ENCODE measurements at regions not wholly inside any gene's neighbourhood (a gene's known extent, or its start where the extent isn't known, plus 50 kb on each side); places are given as distances from the start of the nearest gene placed in this dataset.
"Not testable (repeated sequence)": the region's sequence is repeated elsewhere in the genome, so short reads cannot be mapped to it uniquely, and the experiment has no call there.

DNA sequence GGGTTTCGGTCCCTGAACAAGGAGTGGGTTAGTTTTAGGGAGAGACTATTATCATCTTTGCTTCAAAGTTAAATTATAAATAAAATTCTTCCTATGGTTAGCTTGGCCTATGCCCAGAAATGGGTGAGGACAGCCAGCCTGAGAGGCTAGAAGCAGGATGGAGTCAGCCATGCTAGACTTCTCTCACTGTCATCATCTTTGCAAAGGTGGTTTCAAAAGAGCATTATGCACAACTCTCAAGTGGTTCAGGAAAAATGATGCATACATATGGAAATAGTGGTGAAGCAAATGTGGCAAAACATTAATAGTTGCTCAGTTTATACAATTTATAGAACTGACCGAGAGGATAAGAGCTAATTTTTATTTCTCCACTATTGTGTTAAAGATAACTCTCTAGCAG lies 124.3 kb upstream of the FOXN2 start:
- no peak for DNase-seq (ENCODE audit: low read depth)

DNA sequence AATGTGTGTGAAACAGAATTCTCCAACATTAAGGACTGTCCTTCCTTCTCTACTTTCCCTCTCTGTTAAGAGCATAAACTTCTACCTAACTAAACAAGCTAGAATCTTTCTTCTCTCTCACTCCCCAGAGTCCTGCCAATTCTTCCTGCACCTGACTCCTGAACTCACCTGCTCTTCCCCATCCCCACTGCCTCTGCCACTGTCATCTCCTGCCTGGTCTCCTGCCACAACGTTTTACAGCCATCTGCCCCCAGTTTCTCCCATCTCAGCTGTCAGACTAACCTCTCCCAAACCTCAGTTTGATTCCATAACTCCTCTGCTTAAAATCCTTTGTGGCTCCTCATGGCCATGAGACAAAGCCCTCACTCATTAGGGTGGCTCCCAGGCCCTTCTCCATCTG lies 119.8 kb upstream of the FOXN2 start:
- DNase-seq (ENCODE audit: low read depth) = no peak

DNA sequence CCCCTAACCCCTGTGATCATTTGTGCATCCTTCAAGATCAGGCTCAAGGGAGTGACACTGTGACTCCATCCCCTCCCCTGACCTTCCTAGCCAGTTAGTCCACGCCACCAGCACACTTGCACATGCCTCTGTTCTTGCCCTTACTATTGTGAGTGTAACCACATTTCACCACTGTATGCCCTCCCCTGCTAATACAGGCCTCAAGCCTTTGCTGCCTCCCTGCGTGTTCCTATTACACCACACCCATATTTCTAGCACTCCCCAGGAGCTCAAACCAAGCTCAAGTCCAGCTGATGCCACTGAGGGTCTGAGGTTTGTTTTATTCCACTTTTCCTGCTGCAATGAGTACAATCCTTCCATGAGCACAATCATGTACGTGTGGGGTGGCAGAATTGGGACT lies 119.3 kb upstream of the FOXN2 start:
- DNase-seq (ENCODE audit: low read depth) = no peak

DNA sequence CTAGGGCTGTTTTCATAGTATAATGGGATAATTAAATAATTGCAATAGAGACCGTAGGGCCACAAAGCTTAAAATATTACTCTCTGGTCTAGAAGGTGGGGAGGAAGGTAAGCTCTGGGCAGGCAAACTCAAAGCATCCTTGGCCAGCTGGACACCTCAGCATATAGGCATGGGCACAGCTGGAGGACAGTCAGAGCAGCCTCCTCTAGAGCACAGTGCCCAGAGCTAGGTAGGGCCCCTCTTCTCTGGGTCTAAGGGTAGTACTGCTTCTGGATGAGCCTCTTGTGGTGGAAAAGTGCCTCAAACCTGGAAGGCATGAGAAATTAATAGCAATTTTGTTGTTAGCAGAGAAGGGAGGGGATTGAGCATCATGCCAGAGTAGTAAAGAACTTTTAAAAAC lies 116.9 kb upstream of the FOXN2 start:
- no peak for DNase-seq (ENCODE audit: low read depth)

DNA sequence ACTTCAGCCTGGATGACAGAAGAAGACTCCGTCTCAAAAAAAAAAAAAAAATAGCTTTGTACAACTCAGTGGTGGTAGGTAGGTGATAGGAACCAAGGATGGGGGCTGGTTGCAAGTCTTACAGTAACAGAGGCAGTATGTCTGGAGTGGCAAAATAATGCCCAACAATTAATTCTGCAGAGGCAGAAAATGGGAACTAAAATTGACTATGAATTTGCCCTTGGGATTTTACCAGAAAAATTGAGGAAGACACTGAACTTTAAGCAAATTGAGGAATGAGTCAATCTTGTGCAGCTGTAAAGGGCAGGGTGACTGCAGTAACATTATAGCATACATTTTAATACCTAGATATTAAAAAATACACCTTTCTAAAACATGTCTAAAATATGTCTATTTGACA lies 116.1 kb upstream of the FOXN2 start:
- DNase-seq (ENCODE audit: low read depth) = no peak

DNA sequence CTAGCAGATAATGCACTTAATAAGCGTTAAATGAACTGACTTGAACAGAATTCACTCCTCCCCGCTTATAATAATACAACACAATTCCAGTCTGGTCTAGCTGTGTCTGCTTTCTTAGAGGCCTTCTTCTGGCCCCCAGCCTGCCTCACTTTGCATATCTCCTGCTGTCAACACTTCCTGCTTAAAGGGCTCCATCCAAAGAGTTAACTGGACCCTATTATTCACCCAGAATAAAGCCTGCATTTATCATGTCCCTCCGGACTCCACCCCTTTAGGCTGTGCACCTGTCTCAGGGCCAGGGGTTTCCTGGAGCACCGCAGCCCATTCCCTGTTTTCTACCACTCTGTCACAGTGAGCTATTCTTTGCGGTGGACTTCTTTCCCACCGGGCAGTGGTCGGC lies 115.4 kb upstream of the FOXN2 start:
- no peak for DNase-seq (ENCODE audit: low read depth)

DNA sequence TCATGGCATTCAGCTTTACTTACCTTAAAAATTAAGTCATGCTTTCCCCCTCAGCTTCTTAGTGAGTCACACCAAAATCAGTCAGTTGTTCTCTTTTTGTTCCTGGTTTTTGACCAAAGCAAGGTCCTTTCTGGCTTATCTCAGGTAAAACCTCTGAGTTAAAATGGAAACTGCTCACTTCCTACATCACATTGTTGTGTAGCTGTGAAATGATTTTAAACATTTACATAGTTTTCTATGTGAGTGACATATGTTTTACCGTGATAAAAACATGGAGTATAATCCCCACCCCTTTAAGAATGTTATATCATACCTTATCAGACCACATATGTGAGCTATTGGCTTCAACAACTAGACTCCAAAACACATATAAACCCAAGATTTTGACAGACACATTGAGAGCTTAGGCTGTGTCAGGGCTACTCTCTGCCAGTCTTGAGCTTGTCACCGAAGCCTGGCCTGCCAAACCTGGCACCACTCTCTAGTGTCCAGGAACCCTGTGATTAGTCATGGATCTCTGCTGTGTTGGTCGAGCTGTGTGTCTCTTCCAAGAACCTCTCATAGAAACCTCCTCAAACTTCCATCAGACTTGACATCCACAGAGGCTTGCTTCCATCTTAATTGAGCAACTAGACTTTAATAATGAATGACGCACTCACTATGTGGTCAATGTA lies 113.7 kb upstream of the FOXN2 start:
- DNase-seq (ENCODE audit: low read depth) = no peak

DNA sequence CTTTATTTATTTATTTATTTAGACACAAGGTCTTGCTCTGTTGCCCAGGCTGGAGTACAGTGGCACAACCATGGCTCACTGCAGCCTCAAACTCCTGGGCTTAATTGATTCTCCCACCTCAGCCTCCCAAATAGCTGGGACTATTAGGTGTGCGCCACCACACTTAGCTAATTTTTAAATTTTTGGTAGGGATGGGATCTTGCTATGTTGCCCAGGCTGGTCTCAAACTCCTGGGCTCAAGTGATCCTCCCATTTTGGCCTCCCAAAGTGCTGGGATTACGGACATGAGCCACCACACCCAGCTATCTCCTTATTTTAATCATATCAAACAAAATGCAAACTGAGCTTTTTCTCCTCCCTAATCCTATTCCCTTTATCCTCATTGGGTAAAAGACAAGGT lies 113.0 kb upstream of the FOXN2 start:
- DNase-seq (ENCODE audit: low read depth) = not testable (repeated sequence)

DNA sequence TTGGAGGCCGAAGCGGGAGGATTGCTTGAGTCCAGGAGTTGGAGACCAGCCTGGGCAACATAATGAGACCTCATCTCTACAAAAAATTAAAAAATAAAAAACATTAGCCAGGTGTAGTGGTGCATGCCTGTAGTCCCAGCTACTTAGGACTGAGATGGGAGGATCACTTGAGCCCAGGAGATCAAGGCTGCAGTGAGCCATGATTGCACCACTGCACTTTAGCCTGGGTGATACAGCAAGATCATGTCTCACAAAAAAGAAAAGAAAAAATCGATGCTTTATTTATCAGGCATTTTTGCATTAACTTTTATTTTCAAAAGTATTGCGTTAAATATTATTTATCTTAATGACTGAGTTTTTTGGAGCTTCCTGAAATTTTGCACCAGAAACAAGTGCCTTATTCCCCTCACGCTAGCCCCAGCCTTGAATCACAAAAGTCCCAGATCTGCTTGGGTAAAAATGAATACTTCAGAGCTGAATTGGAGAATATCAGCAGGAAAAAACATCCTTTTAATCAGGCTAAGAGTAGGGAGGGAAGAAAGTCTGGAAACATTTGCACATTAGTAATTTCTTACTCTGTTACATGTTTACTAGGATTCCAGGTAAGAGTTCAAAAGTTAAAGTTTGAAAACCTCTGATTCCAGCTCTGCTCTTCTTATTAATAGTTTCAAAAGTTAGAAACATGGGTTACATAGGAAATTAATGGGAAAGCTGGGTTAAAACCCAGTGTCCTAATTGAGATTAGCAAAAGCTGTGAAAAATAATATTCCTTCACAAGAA lies 111.4 kb upstream of the FOXN2 start:
- DNase-seq (ENCODE audit: low read depth) = no peak

DNA sequence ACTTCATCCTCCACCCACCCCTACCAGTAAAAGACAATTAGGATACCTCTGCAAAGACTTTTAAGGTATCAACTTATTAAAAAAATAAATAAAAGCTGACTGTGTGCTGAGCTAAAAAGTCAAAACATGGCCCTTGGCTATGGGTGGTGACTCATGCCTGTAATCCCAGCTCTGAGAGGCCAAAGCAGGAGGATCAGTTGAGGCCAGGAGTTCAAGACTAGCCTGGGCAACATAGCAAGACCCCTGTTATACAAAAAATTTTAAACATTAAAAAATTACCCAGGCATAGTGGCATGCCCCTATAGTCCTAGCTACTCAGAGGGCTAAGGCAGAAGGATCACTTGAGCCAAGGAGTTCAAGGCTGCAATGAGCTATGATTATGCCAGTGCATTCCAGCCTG lies 110.8 kb upstream of the FOXN2 start:
- no peak for DNase-seq (ENCODE audit: low read depth)

DNA sequence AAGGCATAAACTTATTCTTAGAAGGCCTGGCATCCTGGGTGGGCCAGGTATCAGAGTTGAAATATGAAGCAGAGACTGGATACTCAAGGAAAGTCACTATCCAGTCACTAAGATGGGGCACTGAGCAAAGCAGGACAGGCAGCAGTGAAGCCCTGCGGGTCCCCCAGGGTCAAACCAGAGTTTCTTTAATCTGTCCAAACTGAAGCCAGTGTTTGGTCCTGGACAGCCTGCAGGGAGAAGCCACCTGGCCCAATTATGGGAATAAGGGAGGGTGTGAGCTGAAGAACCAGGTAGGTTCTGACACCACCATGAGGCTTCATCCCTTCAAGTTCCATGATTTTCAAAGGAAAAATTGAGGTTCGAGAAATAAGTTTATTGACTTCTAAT lies 109.7 kb upstream of the FOXN2 start:
- DNase-seq (ENCODE audit: low read depth) = no peak

DNA sequence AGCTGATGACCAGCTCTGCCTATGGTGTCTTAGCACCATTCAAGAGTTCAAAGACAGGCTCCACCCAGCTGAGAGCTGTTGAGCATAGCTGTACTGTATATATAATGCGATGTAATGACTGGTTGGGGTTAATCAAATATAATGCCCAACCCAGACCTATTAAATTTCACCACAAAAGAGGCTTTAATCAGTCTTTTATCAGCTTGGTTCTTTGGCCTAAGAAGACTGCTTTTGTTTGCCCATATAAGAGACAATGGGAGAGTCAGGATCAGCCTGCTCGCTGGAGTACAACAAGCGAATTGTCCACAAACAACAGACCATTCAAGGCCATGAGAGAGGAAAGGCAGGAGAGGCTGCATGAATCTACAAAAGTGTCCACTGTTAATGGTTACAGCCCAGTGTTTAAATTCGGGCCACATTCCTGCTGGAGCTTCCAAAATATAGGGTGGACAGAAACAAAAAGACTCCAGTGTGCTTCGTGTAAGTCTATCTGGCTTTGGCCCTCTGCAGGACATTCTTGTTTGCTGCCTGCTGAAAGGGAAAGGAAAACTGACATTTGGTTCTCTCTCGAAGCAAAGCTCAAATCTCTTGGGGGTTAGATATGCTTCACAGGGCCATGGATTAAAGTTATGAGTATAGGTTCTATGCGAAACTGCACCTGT lies 109.2 kb upstream of the FOXN2 start:
- peak; percentile 30 for DNase-seq (ENCODE audit: low read depth)

DNA sequence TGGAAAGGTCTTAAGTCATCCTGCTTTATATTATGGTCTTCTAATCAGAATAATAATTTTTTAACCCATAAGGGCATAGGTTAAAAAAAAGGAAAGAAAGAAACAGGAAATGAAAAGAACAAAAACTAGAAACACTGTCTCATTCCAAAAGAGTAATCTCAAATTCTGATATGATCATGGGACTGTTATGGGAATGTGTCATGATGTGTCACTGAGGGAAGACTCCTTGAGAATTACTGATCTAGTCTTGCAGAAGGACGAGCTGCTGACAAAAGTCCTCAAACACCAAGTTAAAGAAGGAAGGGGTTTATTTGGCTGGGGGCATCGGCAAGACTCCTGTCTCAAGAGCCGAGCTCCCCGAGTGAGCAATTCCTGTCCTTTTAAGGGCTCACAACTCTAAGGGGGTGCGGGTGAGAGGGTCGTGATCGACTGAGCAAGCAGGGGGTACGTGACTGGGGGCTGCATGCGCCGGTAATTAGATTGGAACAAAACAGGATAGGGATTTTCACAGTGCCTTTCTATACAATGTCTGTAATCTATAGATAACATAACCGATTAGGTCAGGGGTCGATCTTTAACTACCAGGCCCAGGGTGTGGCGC lies 108.3 kb upstream of the FOXN2 start:
- peak; percentile 60 for DNase-seq (ENCODE audit: low read depth)

DNA sequence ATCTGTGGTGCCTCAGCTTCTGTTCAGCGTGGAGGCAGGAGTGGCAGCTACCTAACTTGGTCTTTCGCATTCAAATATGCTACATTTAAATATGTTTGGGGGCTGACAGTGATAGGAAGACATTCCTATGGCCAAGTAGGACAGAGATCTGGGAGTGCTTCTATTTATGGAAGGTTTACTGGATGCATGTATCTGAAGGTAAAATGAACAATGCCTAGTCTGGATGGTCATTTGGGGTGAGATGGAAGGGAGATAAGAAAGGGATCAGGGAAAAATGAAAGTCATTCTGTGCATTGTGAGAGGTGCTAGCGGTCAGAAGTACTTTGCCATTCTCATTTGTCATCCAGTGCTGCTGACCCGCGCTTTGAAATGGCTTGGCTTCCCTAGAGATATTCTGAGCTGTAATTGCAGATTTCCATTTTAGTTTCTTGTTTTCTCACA lies 107.3 kb upstream of the FOXN2 start:
- DNase-seq (ENCODE audit: low read depth) = peak; percentile 20

DNA sequence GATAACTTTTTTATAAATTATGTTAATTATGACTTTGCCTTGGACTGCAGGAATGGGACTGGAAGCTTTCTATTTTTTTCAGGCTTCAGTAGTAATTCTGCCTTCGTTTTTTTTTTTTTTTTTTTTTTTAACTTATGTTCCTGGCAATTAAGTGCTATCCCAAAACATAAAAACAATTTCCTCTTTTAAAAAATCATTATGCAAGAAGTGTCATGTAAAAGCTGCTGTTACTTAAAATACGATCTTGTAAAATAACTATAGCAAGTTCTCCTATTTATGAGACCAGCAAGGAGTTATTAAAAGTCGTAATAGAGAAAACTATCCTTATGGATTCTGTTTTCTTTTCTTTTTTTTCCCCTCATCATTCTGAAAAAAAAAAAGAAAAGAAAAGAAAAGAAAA lies 106.6 kb upstream of the FOXN2 start:
- no peak for DNase-seq (ENCODE audit: low read depth)

DNA sequence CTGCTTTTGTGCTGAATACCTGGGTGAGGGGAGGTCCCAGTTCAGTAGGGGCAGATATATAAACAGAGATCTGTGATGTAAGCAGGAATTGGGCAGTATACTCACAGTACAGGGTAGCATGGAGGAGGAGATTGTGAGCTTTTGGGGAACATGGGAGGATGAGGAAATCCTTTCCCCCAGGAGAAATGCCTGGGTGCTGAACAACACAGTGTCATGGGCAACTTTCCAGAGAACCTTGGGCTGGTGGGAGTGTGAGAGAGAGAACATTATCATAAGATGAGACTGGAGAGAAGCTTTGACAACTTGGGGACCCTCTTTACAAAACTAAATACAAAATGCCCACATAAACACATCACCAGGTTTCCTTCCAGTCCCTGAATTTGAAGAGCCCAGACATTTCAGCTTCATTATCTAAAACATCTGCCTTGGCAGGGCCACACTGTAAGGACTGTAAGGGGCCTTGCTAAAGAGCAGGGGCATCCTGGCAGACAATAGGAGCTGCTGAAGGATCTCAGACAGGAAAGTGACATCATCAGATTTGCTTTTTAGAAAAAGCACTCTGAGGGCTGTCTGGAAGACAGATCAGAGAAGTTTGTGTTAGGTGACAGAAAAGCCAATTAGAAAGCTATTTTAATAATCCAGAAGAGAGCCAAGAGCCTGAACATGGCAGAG lies 105.1 kb upstream of the FOXN2 start:
- DNase-seq (ENCODE audit: low read depth) = peak; percentile 82

DNA sequence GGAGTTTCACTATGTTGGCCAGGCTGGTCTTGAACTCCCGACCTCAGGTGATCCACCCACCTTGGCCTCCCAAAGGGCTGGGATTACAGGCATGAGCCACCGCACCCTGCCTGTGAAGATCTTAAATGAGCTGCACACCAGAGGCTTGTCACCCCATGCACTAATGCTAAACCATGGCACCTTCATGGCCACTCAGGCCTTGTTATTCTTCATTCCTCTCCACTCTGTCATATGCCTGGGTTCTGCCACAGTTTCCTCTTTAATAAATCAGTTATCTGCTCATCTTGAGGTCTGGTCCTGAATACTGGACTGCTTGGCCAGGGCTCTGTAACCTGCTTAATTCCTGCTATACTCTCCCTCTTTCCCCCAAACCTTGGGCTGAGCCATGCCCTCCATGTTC lies 104.3 kb upstream of the FOXN2 start:
- peak; percentile 55 for DNase-seq (ENCODE audit: low read depth)

DNA sequence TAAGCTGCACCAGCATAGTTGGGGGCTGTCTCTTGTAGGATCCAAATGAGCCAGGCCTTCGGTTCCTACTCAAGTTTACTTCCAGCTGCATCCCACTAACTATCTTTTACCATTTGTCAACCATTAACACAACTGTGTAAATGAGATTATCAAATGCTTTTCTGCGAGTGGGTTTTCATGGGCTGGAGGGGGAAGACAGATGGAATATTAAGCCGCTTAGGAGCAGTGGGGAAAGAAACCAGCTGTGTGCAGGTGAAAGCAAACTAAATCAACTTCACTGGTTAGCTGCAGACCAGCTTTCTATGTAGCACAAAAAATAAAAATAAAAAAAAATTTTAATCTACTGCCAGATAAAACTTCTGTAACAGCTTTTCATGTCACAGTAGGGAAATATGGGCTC lies 100.8 kb upstream of the FOXN2 start:
- no peak for DNase-seq (ENCODE audit: low read depth)

DNA sequence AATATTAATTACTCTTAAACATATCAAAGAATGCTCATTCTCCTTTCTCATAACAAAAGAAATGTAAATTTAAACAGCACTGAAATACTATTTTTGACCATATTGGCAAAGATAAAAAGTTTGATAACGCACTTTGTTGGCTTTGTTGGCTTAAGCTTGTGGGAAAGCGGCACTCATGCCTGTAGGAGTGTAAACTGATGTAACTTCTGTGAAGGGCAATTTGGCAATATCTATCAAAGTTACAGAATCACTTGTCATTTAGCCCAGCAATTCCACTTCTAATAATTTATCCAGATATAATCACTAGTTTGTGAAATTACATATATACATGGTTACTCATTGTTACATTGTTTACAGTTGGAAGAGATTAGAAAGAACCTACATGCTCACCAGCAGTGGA lies 96.3 kb upstream of the FOXN2 start:
- DNase-seq (ENCODE audit: low read depth) = no peak

DNA sequence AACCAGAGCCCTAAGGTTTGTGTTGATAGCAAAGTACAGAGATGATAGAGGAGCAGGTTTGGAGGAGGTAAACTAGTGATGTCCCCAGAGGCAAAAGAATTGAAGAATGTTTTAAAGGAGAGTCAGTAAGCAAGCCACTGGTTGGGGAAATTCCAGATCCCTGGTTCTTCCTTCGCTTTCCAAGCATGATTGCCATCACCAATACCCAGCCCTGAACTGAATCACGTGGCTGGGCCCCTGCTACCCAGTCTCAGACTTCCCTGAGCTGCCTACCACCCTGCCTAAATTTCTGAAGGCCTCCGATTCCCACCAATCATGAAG lies 95.3 kb upstream of the FOXN2 start:
- DNase-seq (ENCODE audit: low read depth) = no peak

DNA sequence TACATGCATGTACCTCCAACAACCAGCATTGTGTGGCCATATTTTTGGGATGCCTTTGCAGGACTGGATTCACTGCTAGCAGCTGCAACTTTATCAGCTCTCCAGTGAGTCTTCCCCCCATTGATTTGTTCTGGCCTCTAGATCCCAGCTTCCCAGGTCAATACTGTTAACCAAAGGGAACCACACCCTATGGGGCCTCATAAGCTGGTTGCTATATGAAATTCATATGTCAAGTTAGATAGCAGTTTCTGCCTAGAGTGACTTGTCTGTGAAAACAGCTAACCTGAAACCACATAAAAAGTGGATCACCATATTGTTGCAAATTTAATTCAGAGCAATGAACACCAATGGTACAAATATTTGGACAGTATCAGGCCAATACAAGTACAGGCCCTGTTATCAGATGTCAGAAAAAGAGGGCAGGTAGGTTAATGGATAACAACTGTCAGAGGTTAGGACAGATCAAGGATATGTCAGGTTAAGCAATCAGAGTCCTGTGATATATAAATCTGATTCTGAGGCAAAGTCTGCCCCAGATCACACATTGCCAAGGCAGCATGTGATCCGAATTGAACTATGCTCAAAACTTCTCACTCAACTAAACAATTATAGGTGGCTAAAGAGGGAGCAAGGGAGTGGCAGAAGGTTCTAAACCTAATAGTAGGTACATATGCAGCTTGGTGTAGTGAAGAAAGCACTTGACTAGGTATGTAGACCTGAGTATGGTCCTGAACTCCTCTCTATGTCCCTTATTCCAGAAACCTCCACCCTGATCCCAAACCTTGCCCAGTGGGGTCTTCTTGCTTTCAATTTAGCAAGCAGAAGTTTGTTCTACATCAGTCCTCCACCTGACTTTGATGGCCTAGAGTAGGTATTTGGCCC lies 94.7 kb upstream of the FOXN2 start:
- no peak for DNase-seq (ENCODE audit: low read depth)

DNA sequence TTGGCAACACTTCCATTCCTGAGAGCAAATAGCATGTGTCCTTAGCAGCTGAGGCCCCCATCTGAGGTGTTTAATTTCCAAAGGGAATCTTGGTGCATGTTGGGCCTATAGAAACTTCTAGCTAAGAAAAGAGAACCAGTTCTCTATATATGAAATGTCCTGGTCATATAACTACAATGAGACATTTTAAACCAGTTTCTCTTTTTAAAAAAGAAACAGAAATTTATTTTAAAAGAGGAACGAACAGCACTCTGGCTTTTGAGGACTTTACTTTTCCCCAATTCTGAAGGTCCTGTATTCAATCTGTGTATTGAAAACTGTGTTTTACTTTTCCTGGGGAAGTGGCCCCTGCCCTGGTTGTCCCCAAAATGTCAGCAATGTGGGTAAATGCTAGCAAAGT lies 94.0 kb upstream of the FOXN2 start:
- DNase-seq (ENCODE audit: low read depth) = no peak
